ENCODE measurements at regions not wholly inside any gene's neighbourhood (a gene's known extent, or its start where the extent isn't known, plus 50 kb on each side); places are given as distances from the start of the nearest gene placed in this dataset.

- TF ChIP-seq, protein P1, sequence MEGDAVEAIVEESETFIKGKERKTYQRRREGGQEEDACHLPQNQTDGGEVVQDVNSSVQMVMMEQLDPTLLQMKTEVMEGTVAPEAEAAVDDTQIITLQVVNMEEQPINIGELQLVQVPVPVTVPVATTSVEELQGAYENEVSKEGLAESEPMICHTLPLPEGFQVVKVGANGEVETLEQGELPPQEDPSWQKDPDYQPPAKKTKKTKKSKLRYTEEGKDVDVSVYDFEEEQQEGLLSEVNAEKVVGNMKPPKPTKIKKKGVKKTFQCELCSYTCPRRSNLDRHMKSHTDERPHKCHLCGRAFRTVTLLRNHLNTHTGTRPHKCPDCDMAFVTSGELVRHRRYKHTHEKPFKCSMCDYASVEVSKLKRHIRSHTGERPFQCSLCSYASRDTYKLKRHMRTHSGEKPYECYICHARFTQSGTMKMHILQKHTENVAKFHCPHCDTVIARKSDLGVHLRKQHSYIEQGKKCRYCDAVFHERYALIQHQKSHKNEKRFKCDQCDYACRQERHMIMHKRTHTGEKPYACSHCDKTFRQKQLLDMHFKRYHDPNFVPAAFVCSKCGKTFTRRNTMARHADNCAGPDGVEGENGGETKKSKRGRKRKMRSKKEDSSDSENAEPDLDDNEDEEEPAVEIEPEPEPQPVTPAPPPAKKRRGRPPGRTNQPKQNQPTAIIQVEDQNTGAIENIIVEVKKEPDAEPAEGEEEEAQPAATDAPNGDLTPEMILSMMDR (IDR thresholded peaks at IDR 0.05): no peak
- TF ChIP-seq POLR2A (IDR thresholded peaks at IDR 0.05): no peak
- no peak for TF ChIP-seq POLR2AphosphoS5 (IDR thresholded peaks at IDR 0.05)
- TF ChIP-seq EP300 (IDR thresholded peaks at IDR 0.05): no peak
Measured at GRCh38 chr11:96465512-96465911, 75.7 kb downstream of the JRKL start.

Data from sigmoid colon (tissue), 4 donors.